Ascending aorta (tissue), 2 donors: ENCODE measurements at regions not wholly inside any gene's neighbourhood (a gene's known extent, or its start where the extent isn't known, plus 50 kb on each side); places are given as distances from the start of the nearest gene placed in this dataset.

Experiments
- DNase-seq, 2 donors: peaks; one replicate each; pipeline ENCODE4 v3.0.0-alpha.2; 2019; ENCODE audit warnings: low spot score in 2 of 2
- H3K27ac ChIP-seq, 2 donors: fragments of 200-600 bp; sonication (generic); one replicate each; pipeline ENCODE4 v1.5.1; 2016 to 2017; ENCODE audit warnings: mild to moderate bottlenecking in 1 of 2
- H3K27me3 ChIP-seq: fragments of 200-600 bp; sonication (generic); one replicate; pipeline ENCODE4 v1.5.1; 2017
- H3K36me3 ChIP-seq, 2 donors: fragments of 200-600 bp; sonication (generic); one replicate each; pipeline ENCODE4 v1.5.1; 2016
- H3K4me1 ChIP-seq, 2 donors: fragments of 200-600 bp; sonication (generic); one replicate each; pipeline ENCODE4 v1.5.1; 2016 to 2017; ENCODE audit warnings: mild to moderate bottlenecking in 1 of 2
- H3K4me3 ChIP-seq, 2 donors: fragments of 200-600 bp; sonication (generic); one replicate each; pipeline ENCODE4 v1.5.1; 2016 to 2017; ENCODE audit warnings: mild to moderate bottlenecking in 1 of 2
- H3K9me3 ChIP-seq, 2 donors: fragments of 200-600 bp; sonication (generic); one replicate each; pipeline ENCODE4 v1.5.1; 2016
- intact Hi-C: fragments of 100-400 bp; cut with DNase I; formaldehyde crosslinking; loops from one replicate; pipeline ENCODE4 v1.15.1; 2023
- TF ChIP-seq, protein P1 (sequence below), 3 experiments: fragments of 200-600 bp in 2 of 3; fragments of 450-650 bp in 1 of 3; sonication (generic) in 2 of 3; IDR thresholded peaks; one replicate each; pipeline ENCODE4 v1.5.1; 2016 to 2019; ENCODE audit warnings: antibody characterized with exemption in 3 of 3, mild to moderate bottlenecking in 1 of 3, moderate library complexity in 1 of 3

GRCh38 chr5:125813221-125813974 lies 609.8 kb upstream of the GRAMD2B start:
- Histone ChIP-seq H3K4me1 (no peaks in the 10 kb centered on the region), H3K4me3 (no peak overlapping the region), H3K27me3 (no peaks in the 10 kb centered on the region), H3K9me3 (no peaks in the 10 kb centered on the region), H3K36me3 (no peaks in the 10 kb centered on the region), H3K27ac (no peak overlapping the region)
- intact Hi-C loops = no loop called here
- DNase-seq = no peak
- TF ChIP-seq, protein P1, sequence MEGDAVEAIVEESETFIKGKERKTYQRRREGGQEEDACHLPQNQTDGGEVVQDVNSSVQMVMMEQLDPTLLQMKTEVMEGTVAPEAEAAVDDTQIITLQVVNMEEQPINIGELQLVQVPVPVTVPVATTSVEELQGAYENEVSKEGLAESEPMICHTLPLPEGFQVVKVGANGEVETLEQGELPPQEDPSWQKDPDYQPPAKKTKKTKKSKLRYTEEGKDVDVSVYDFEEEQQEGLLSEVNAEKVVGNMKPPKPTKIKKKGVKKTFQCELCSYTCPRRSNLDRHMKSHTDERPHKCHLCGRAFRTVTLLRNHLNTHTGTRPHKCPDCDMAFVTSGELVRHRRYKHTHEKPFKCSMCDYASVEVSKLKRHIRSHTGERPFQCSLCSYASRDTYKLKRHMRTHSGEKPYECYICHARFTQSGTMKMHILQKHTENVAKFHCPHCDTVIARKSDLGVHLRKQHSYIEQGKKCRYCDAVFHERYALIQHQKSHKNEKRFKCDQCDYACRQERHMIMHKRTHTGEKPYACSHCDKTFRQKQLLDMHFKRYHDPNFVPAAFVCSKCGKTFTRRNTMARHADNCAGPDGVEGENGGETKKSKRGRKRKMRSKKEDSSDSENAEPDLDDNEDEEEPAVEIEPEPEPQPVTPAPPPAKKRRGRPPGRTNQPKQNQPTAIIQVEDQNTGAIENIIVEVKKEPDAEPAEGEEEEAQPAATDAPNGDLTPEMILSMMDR (IDR thresholded peaks at IDR 0.05) = no peak

DNA sequence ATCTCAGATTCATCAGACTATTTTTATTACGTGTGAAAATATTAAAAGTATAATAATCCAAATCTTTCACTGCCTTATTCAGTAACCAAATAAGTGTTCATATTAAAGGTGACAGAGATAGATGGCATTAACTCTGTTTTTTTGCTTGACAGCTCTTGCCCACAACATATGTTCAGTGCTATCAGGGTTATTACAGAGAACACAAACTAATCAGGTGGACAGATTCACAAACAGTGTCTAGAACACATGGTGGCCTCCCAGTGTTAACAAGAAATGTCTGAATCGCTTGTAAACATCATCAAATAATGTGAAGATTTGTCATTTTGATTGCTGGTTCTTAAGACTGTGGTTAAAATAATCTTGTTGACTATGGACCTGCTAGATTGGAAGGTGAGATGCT lies 609.1 kb upstream of the GRAMD2B start:
- TF ChIP-seq, protein P1 (IDR thresholded peaks at IDR 0.05) = no peak
- Histone ChIP-seq H3K27ac (no peak overlapping the region), H3K36me3 (no peaks in the 10 kb centered on the region), H3K4me3 (no peak overlapping the region), H3K27me3 (no peaks in the 10 kb centered on the region), H3K4me1 (no peaks in the 10 kb centered on the region), H3K9me3 (no peaks in the 10 kb centered on the region)
- intact Hi-C loops = no loop called here
- no peak for DNase-seq

GRCh38 chr5:125823572-125823971 lies 599.6 kb upstream of the GRAMD2B start:
- DNase-seq = no peak
- H3K27me3 ChIP-seq = no peaks in the 10 kb centered on the region
- H3K4me3 ChIP-seq = no peak overlapping the region
- H3K9me3 ChIP-seq = no peaks in the 10 kb centered on the region
- intact Hi-C loops = no loop called here
- TF ChIP-seq, protein P1 (IDR thresholded peaks at IDR 0.05) = no peak
- no peaks in the 10 kb centered on the region for H3K4me1 ChIP-seq
- no peak overlapping the region for H3K27ac ChIP-seq
- no peaks in the 10 kb centered on the region for H3K36me3 ChIP-seq

DNA sequence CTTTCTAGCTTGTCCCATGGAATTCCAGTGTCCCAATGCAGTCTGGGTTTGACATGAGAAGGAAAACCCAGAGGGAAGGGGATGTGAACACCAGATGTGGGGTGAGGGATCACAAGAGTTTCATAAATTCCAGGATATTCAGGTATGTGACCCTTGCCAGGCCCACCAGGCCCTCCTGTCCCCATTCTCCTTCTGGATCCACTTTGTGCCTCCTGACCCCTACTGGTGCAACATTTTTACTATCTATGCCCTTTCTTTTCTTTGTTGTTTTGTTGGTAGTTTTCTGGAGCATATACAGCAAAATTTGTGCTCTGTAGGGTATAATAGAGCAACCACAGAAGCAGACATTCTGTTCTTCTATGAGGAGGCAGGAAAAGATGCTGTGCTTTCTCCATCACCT lies 597.0 kb upstream of the GRAMD2B start:
- no peaks in the 10 kb centered on the region for H3K4me1 ChIP-seq
- no peak for DNase-seq
- intact Hi-C loops = no loop called here
- H3K36me3 ChIP-seq = no peaks in the 10 kb centered on the region
- TF ChIP-seq, protein P1 (IDR thresholded peaks at IDR 0.05) = no peak
- no peaks in the 10 kb centered on the region for H3K9me3 ChIP-seq
- no peak overlapping the region for H3K4me3 ChIP-seq
- H3K27ac ChIP-seq = no peak overlapping the region
- H3K27me3 ChIP-seq = no peaks in the 10 kb centered on the region

- no peak for DNase-seq
- no peak overlapping the region for H3K4me3 ChIP-seq
- intact Hi-C loops = no loop called here
- no peaks in the 10 kb centered on the region for H3K27me3 ChIP-seq
- no peaks in the 10 kb centered on the region for H3K4me1 ChIP-seq
- TF ChIP-seq, protein P1 (IDR thresholded peaks at IDR 0.05) = no peak
- no peaks in the 10 kb centered on the region for H3K9me3 ChIP-seq
- no peaks in the 10 kb centered on the region for H3K36me3 ChIP-seq
- H3K27ac ChIP-seq = no peak overlapping the region
These were observed 593.9 kb upstream of the GRAMD2B start for GRCh38 chr5:125829349-125829748.

DNA sequence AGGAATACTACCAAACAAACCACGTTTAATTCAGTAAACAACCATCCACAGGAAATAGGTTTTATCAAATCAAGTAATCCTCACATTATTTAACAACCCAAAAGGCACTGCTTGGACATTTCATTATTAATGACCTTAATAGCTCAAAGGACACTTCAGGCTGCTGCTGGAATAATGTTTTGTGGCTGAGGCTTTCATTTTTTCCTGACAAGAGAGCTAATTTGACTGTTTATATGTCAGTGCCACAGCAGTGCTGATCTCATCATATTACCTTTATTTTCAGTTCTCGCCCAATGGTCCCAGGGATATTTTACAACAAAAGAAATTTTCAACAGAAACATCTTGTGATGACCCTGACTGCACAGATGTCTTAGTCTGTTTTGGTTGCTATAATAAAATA lies 589.8 kb upstream of the GRAMD2B start:
- no peak overlapping the region for H3K27ac ChIP-seq
- no peaks in the 10 kb centered on the region for H3K27me3 ChIP-seq
- intact Hi-C loops = no loop called here
- H3K4me3 ChIP-seq = no peak overlapping the region
- no peaks in the 10 kb centered on the region for H3K4me1 ChIP-seq
- DNase-seq = no peak
- H3K9me3 ChIP-seq = no peaks in the 10 kb centered on the region
- no peaks in the 10 kb centered on the region for H3K36me3 ChIP-seq
- TF ChIP-seq, protein P1 (IDR thresholded peaks at IDR 0.05) = no peak
